Neural cell (in vitro differentiated cells): ENCODE measurements at regions not wholly inside any gene's neighbourhood (a gene's known extent, or its start where the extent isn't known, plus 50 kb on each side); places are given as distances from the start of the nearest gene placed in this dataset.

Experiments
- H2AFZ ChIP-seq: fragments of 200-600, 300-800 bp; sonication (generic), shearing (Covaris generic); 2 replicates; pipeline ENCODE4 v1.6.0; 2014; ENCODE audit warnings: low read depth, mild to moderate bottlenecking, antibody characterized with exemption, low read length, moderate library complexity
- H3F3A ChIP-seq: fragments of 200-600 bp; shearing (Covaris generic); 2 replicates; pipeline ENCODE4 v1.6.1; 2016; ENCODE audit warnings: mild to moderate bottlenecking, moderate library complexity, mixed read lengths, antibody characterized with exemption, low read length; ENCODE audit not compliant: insufficient read depth, poor library complexity, severe bottlenecking
- H3K27ac ChIP-seq: fragments of 200-600, 300-800 bp; sonication (generic), shearing (Covaris generic); 2 replicates; pipeline ENCODE4 v1.5.1; 2014; ENCODE audit warnings: mild to moderate bottlenecking, low read length, moderate library complexity
- H3K27me3 ChIP-seq: fragments of 300-800, 200-600 bp; sonication (generic), shearing (Covaris generic); 2 replicates; pipeline ENCODE4 v1.6.0; 2014; ENCODE audit warnings: mild to moderate bottlenecking, low read depth, low read length, moderate library complexity; ENCODE audit not compliant: insufficient read depth
- H3K36me3 ChIP-seq: fragments of 300-800, 200-600 bp; sonication (generic), shearing (Covaris generic); 2 replicates; pipeline ENCODE4 v1.5.1; 2014; ENCODE audit warnings: mild to moderate bottlenecking, antibody characterized with exemption, low read length, moderate library complexity; ENCODE audit not compliant: insufficient read depth
- H3K4me2 ChIP-seq: fragments of 300-800, 200-600 bp; sonication (generic), shearing (Covaris generic); 2 replicates; pipeline ENCODE4 v1.6.0; 2014; ENCODE audit warnings: mild to moderate bottlenecking, low read length
- H3K4me3 ChIP-seq: fragments of 300-800, 200-600 bp; sonication (generic), shearing (Covaris generic); 2 replicates; pipeline ENCODE4 v1.5.1; 2014; ENCODE audit warnings: mild to moderate bottlenecking, low read length, moderate library complexity
- H3K79me2 ChIP-seq: fragments of 200-600 bp; shearing (Covaris generic); replicated peaks from 2 replicates; pipeline ENCODE4 v1.6.0; 2014; ENCODE audit warnings: mild to moderate bottlenecking, low read length, moderate library complexity; ENCODE audit not compliant: insufficient read depth
- H3K9ac ChIP-seq: fragments of 300-800, 200-600 bp; sonication (generic), shearing (Covaris generic); 2 replicates; pipeline ENCODE4 v1.6.1; 2016; ENCODE audit warnings: mild to moderate bottlenecking, low read length, mixed read lengths
- H3K9me2 ChIP-seq: fragments of 200-600 bp; shearing (Covaris generic); 2 replicates; pipeline ENCODE4 v1.6.1; 2016; ENCODE audit warnings: mild to moderate bottlenecking, low read length, mixed read lengths; ENCODE audit not compliant: insufficient read depth
- H3K9me3 ChIP-seq: fragments of 200-600, 300-800 bp; sonication (generic), shearing (Covaris generic); 2 replicates; pipeline ENCODE4 v1.6.1; 2016; ENCODE audit warnings: mild to moderate bottlenecking, mixed run types, low read length, moderate library complexity, mixed read lengths
- H4K20me1 ChIP-seq: fragments of 200-600 bp; shearing (Covaris generic); 2 replicates; pipeline ENCODE4 v1.6.1; 2016; ENCODE audit warnings: mild to moderate bottlenecking, mixed run types; ENCODE audit not compliant: insufficient read depth
- EP300 ChIP-seq: fragments of 450-650 bp; conservative IDR thresholded peaks from 2 replicates; pipeline ENCODE4 v1.6.1; 2014; ENCODE audit warnings: antibody characterized with exemption, mild to moderate bottlenecking, moderate library complexity; ENCODE audit not compliant: poor library complexity, severe bottlenecking
- EZH2 ChIP-seq: fragments of 200-600, 300-800 bp; shearing (Covaris generic), sonication (generic); IDR thresholded peaks from 2 replicates; pipeline ENCODE4 v1.6.1; 2014; ENCODE audit warnings: antibody characterized with exemption, low read length, borderline replicate concordance, mild to moderate bottlenecking; ENCODE audit not compliant: insufficient read depth, poor library complexity, severe bottlenecking
- MXI1 ChIP-seq: fragments of 450-650 bp; conservative IDR thresholded peaks from 2 replicates; pipeline ENCODE4 v1.6.1; 2014; ENCODE audit warnings: antibody characterized with exemption, mild to moderate bottlenecking; ENCODE audit not compliant: poor library complexity, severe bottlenecking
- POLR2AphosphoS5 ChIP-seq: IDR thresholded peaks from 2 replicates; pipeline ENCODE4 v1.6.1; 2012
- RAD21 ChIP-seq: fragments of 450-650 bp; conservative IDR thresholded peaks from 2 replicates; pipeline ENCODE4 v1.6.1; 2014; ENCODE audit warnings: antibody characterized with exemption, mild to moderate bottlenecking, moderate library complexity
- SMC3 ChIP-seq: fragments of 450-650 bp; conservative IDR thresholded peaks from 2 replicates; pipeline ENCODE4 v1.6.1; 2014; ENCODE audit warnings: antibody characterized with exemption, mild to moderate bottlenecking, moderate library complexity; ENCODE audit not compliant: poor library complexity
- TAF1 ChIP-seq: IDR thresholded peaks from 2 replicates; pipeline ENCODE4 v1.6.1; 2012; ENCODE audit warnings: low read depth
- TF ChIP-seq, protein P1 (sequence below): IDR thresholded peaks from 2 replicates; pipeline ENCODE4 v1.6.1; 2012; ENCODE audit warnings: borderline replicate concordance
- TF ChIP-seq, protein P2 (sequence below): fragments of 450-650 bp; IDR thresholded peaks from 2 replicates; pipeline ENCODE4 v1.5.1; 2014; ENCODE audit warnings: antibody characterized with exemption, mild to moderate bottlenecking, moderate library complexity; ENCODE audit not compliant: poor library complexity, severe bottlenecking

DNA sequence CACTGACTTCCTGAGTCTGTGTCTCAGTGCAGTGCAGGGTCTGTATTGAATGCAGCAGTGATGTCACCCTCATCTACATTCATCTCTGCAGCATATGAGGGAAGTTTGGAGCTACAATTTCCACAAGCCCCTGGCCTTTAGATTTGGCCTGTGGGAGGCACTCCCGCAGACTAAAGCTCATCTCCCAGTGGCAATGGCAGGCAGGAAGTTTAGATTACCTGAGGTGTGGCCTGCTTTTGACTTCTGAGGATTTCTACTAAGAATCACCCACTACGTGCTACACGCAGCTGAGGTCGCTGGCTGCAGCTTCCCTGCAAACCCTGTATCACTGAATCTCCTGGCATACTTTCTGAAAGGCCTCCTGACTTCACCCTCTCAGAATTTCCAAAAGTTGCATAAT is 202.2 kb upstream of the PRKD1 start:
- no peak overlapping the region for H3K27ac ChIP-seq
- no peaks in the 10 kb centered on the region for H3K36me3 ChIP-seq
- no peaks in the 10 kb centered on the region for H3K9me3 ChIP-seq
- no peaks in the 10 kb centered on the region for H3K79me2 ChIP-seq
- no peak overlapping the region for H3K9ac ChIP-seq
- no peaks in the 10 kb centered on the region for H3F3A ChIP-seq
- TF ChIP-seq, protein P1, sequence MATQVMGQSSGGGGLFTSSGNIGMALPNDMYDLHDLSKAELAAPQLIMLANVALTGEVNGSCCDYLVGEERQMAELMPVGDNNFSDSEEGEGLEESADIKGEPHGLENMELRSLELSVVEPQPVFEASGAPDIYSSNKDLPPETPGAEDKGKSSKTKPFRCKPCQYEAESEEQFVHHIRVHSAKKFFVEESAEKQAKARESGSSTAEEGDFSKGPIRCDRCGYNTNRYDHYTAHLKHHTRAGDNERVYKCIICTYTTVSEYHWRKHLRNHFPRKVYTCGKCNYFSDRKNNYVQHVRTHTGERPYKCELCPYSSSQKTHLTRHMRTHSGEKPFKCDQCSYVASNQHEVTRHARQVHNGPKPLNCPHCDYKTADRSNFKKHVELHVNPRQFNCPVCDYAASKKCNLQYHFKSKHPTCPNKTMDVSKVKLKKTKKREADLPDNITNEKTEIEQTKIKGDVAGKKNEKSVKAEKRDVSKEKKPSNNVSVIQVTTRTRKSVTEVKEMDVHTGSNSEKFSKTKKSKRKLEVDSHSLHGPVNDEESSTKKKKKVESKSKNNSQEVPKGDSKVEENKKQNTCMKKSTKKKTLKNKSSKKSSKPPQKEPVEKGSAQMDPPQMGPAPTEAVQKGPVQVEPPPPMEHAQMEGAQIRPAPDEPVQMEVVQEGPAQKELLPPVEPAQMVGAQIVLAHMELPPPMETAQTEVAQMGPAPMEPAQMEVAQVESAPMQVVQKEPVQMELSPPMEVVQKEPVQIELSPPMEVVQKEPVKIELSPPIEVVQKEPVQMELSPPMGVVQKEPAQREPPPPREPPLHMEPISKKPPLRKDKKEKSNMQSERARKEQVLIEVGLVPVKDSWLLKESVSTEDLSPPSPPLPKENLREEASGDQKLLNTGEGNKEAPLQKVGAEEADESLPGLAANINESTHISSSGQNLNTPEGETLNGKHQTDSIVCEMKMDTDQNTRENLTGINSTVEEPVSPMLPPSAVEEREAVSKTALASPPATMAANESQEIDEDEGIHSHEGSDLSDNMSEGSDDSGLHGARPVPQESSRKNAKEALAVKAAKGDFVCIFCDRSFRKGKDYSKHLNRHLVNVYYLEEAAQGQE, result no peak
- TF ChIP-seq, protein P2, sequence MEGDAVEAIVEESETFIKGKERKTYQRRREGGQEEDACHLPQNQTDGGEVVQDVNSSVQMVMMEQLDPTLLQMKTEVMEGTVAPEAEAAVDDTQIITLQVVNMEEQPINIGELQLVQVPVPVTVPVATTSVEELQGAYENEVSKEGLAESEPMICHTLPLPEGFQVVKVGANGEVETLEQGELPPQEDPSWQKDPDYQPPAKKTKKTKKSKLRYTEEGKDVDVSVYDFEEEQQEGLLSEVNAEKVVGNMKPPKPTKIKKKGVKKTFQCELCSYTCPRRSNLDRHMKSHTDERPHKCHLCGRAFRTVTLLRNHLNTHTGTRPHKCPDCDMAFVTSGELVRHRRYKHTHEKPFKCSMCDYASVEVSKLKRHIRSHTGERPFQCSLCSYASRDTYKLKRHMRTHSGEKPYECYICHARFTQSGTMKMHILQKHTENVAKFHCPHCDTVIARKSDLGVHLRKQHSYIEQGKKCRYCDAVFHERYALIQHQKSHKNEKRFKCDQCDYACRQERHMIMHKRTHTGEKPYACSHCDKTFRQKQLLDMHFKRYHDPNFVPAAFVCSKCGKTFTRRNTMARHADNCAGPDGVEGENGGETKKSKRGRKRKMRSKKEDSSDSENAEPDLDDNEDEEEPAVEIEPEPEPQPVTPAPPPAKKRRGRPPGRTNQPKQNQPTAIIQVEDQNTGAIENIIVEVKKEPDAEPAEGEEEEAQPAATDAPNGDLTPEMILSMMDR, result no peak
- TF ChIP-seq EZH2, result no peak
- no peak for TF ChIP-seq TAF1
- TF ChIP-seq SMC3, result no peak
- TF ChIP-seq RAD21, result no peak
- TF ChIP-seq EP300, result no peak
- TF ChIP-seq POLR2AphosphoS5, result no peak
- H4K20me1 ChIP-seq, result no peaks in the 10 kb centered on the region
- H3K27me3 ChIP-seq, result no peaks in the 10 kb centered on the region
- H3K4me3 ChIP-seq, result no peak overlapping the region
- H2AFZ ChIP-seq, result no peak overlapping the region
- H3K4me2 ChIP-seq, result no peak overlapping the region
- no peaks in the 10 kb centered on the region for H3K9me2 ChIP-seq

- H3K4me2 ChIP-seq, result no peak overlapping the region
These were observed 204.0 kb upstream of the PRKD1 start for GRCh38 chr14:30131581-30132097.

More at GRCh38 chr14:30131581-30132097, 204.0 kb upstream of the PRKD1 start:
- Histone ChIP-seq H3F3A (no peaks in the 10 kb centered on the region), H3K9ac (no peak overlapping the region), H3K79me2 (no peaks in the 10 kb centered on the region), H2AFZ (no peak overlapping the region), H3K4me3 (no peak overlapping the region), H3K27ac (no peak overlapping the region), H3K9me3 (no peaks in the 10 kb centered on the region), H4K20me1 (no peaks in the 10 kb centered on the region), H3K27me3 (no peaks in the 10 kb centered on the region), H3K36me3 (no peaks in the 10 kb centered on the region), H3K9me2 (no peaks in the 10 kb centered on the region)
- TF ChIP-seq, protein P1, result no peak
- TF ChIP-seq POLR2AphosphoS5, result no peak
- no peak for TF ChIP-seq EZH2
- no peak for TF ChIP-seq MXI1
- TF ChIP-seq EP300, result no peak
- TF ChIP-seq, protein P2, result no peak
- no peak for TF ChIP-seq RAD21
